A673 (cell line): ENCODE measurements at regions not wholly inside any gene's neighbourhood (a gene's known extent, or its start where the extent isn't known, plus 50 kb on each side); places are given as distances from the start of the nearest gene placed in this dataset.
A peak's percentile ranks its signal among the peaks of the same experiment; 100 is the strongest.

Source experiments
- BruUV-seq: library from RNA; stranded (reverse); fragments of 400-500 nt; replicated peaks from 2 replicates; lab custom pipeline; 2021; lab: Mats Ljungman, UMichigan
- CTCF ChIA-PET: fragments of 300-600 bp; sonication (Branson Sonifier 250); formaldehyde crosslinking; loops from one replicate; lab custom pipeline; 2022; ENCODE audit warnings: antibody characterized with exemption; lab: Charles Lee
- POLR2A ChIA-PET: fragments of 300-600 bp; sonication (Branson Sonifier 250); formaldehyde crosslinking; loops from one replicate; lab custom pipeline; 2022; ENCODE audit warnings: antibody characterized with exemption; ENCODE audit not compliant: low non-redundant PET; lab: Charles Lee
- DNase-seq: peaks from one replicate; pipeline ENCODE4 v3.0.0-alpha.2; 2015; ENCODE audit warnings: low spot score
- H3K27ac ChIP-seq: fragments of 200-600 bp; sonication (generic); 2 replicates; pipeline ENCODE4 v1.5.1; 2016; ENCODE audit warnings: mixed run types, low read depth, mild to moderate bottlenecking, mixed read lengths, antibody characterized with exemption, low read length; ENCODE audit not compliant: poor library complexity, severe bottlenecking
- H3K27me3 ChIP-seq: fragments of 200-600 bp; sonication (generic); replicated peaks from 2 replicates; pipeline ENCODE4 v1.6.1; 2017; ENCODE audit warnings: mixed run types, low read depth, mild to moderate bottlenecking, mixed read lengths, antibody characterized with exemption, low read length; ENCODE audit not compliant: insufficient read depth, poor library complexity
- H3K36me3 ChIP-seq: fragments of 200-600 bp; sonication (generic); 2 replicates; pipeline ENCODE4 v1.6.1; 2016; ENCODE audit warnings: mixed run types, mild to moderate bottlenecking, mixed read lengths, antibody characterized with exemption, low read length; ENCODE audit not compliant: insufficient read depth, poor library complexity, severe bottlenecking
- H3K4me1 ChIP-seq: fragments of 200-600 bp; sonication (generic); 2 replicates; pipeline ENCODE4 v1.6.1; 2017; ENCODE audit warnings: mixed run types, mild to moderate bottlenecking, mixed read lengths, antibody characterized with exemption, low read length; ENCODE audit not compliant: insufficient read depth, poor library complexity, severe bottlenecking
- H3K4me3 ChIP-seq: fragments of 200-600 bp; sonication (generic); 2 replicates; pipeline ENCODE4 v1.5.1; 2016; ENCODE audit warnings: low read depth, mixed run types, mild to moderate bottlenecking, mixed read lengths, low read length; ENCODE audit not compliant: poor library complexity, severe bottlenecking
- H3K9me3 ChIP-seq: fragments of 200-600 bp; sonication (generic); 2 replicates; pipeline ENCODE4 v1.6.1; 2016; ENCODE audit warnings: mixed run types, low read depth, mild to moderate bottlenecking, mixed read lengths, antibody characterized with exemption, low read length; ENCODE audit not compliant: poor library complexity, severe bottlenecking
- EZH2 ChIP-seq: fragments of 200-600 bp; sonication (generic); IDR thresholded peaks from 2 replicates; pipeline ENCODE4 v1.6.1; 2017; ENCODE audit warnings: borderline replicate concordance, low read depth, mild to moderate bottlenecking, mixed read lengths, antibody characterized with exemption, low read length; ENCODE audit not compliant: poor library complexity, severe bottlenecking
- intact Hi-C: fragments of 100-400 bp; cut with micrococcal nuclease; formaldehyde crosslinking; loops from one replicate; pipeline ENCODE4 v1.10.0; 2022; ENCODE audit not compliant: unreplicated experiment
- TF ChIP-seq, protein P1 (sequence below): fragments of 300-800, 200-600 bp; sonication (generic); conservative IDR thresholded peaks from 2 replicates; pipeline ENCODE4 v1.5.1; 2017; ENCODE audit warnings: low read depth, mild to moderate bottlenecking, antibody characterized with exemption, low read length, moderate library complexity, mixed read lengths

DNA sequence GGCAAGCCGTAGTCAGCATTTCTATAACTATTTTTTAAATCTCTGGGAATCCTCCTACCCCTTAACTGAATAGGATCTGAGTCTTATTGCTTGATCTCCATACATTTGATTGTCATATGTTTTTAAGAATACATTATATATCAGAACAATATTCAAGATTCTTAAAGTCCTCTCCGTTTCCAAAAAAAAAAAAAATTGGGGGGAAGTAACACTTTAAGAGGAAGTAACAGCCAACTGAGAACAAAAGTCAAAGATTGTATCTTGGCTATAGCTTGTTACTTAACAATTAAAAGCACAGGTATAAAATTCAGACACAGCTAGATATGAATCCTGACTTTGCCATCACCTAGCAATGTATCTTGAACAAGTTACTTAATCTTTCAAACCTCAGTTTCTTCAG, 169.9 kb upstream of the ADO start:
- no peak overlapping the region for H3K4me3 ChIP-seq
- CTCF ChIA-PET = no interaction called here
- BruUV-seq = no TSS peak
- H3K9me3 ChIP-seq = no peaks in the 10 kb centered on the region
- DNase-seq = no peak
- H3K4me1 ChIP-seq = no peaks in the 10 kb centered on the region
- TF ChIP-seq, protein P1, sequence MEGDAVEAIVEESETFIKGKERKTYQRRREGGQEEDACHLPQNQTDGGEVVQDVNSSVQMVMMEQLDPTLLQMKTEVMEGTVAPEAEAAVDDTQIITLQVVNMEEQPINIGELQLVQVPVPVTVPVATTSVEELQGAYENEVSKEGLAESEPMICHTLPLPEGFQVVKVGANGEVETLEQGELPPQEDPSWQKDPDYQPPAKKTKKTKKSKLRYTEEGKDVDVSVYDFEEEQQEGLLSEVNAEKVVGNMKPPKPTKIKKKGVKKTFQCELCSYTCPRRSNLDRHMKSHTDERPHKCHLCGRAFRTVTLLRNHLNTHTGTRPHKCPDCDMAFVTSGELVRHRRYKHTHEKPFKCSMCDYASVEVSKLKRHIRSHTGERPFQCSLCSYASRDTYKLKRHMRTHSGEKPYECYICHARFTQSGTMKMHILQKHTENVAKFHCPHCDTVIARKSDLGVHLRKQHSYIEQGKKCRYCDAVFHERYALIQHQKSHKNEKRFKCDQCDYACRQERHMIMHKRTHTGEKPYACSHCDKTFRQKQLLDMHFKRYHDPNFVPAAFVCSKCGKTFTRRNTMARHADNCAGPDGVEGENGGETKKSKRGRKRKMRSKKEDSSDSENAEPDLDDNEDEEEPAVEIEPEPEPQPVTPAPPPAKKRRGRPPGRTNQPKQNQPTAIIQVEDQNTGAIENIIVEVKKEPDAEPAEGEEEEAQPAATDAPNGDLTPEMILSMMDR = no peak
- TF ChIP-seq EZH2 = no peak
- H3K27me3 ChIP-seq = no peaks in the 10 kb centered on the region
- POLR2A ChIA-PET = no interaction called here
- intact Hi-C loops = no loop called here
- no peak overlapping the region for H3K27ac ChIP-seq
- H3K36me3 ChIP-seq = no peaks in the 10 kb centered on the region

DNA sequence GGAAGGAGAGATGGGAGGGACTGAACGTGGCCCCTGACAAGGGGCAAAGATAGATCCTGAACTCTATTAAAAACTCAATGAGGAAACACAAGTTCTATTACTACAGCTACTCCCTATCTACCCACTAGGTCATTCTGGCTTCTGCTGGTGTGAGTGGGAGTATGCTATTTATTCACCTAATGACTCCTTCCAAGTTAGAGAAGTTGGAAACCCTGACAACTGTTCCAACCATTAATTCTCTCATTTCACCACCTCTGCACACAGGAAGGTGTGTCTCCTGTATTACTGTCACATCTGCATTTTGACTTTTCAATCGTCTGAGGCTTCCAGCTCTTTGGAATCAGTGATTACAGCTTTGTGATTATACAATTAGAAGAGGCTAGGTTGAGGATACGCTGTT, 169.4 kb upstream of the ADO start:
- Histone ChIP-seq H3K36me3 (no peaks in the 10 kb centered on the region), H3K4me3 (no peak overlapping the region), H3K9me3 (no peaks in the 10 kb centered on the region), H3K27ac (no peak overlapping the region), H3K27me3 (no peaks in the 10 kb centered on the region), H3K4me1 (no peaks in the 10 kb centered on the region)
- no peak for DNase-seq
- ChIA-PET POLR2A (no interaction called here), CTCF (no interaction called here)
- BruUV-seq = no TSS peak
- TF ChIP-seq, protein P1 = no peak
- intact Hi-C loops = no loop called here

DNA sequence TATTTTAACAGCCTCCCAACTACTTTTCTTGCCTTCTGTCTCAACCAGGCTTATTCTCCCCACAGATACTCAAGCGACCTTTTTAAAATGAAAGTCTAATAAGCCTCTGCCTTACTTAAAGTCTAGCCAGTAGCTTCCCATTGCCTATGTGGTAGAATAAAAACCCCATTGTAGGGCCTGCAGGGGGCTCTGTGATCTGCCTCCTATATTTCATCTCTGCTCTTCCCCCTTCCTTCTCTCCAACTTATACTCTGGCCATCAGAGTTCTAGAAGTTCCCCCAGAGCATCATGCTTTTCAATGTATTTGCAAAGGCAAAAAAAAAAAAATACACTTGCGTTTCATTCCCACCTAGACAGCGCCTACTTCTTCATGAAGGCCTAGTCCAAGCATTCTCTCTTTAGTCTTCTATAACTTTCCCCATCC, 167.7 kb upstream of the ADO start:
- no peaks in the 10 kb centered on the region for H3K27me3 ChIP-seq
- TF ChIP-seq, protein P1 = 0 out of 2 replicates have a peak, but pooled peaks have one; percentile 22
- no peak for TF ChIP-seq EZH2
- no peak overlapping the region for H3K27ac ChIP-seq
- no peak for DNase-seq
- no TSS peak for BruUV-seq
- H3K4me3 ChIP-seq = no peak overlapping the region
- ChIA-PET CTCF (no interaction called here), POLR2A (no interaction called here)
- H3K36me3 ChIP-seq = no peaks in the 10 kb centered on the region
- no peaks in the 10 kb centered on the region for H3K9me3 ChIP-seq
- no peaks in the 10 kb centered on the region for H3K4me1 ChIP-seq
- intact Hi-C loops = no loop called here
